Astrocyte (in vitro differentiated cells and primary cell): ENCODE measurements at regions not wholly inside any gene's neighbourhood (a gene's known extent, or its start where the extent isn't known, plus 50 kb on each side); places are given as distances from the start of the nearest gene placed in this dataset.

ENCODE experiments used
- CTCF ChIP-seq: IDR thresholded peaks from 2 replicates; pipeline ENCODE4 v1.5.1; 2011; ENCODE audit warnings: low read depth, mild to moderate bottlenecking, inconsistent platforms, low read length, moderate library complexity; ENCODE audit not compliant: insufficient read depth
- EZH2 ChIP-seq: IDR thresholded peaks from 2 replicates; pipeline ENCODE4 v1.6.1; 2012; ENCODE audit warnings: mild to moderate bottlenecking, low read length, inconsistent platforms; ENCODE audit not compliant: insufficient read depth

DNA sequence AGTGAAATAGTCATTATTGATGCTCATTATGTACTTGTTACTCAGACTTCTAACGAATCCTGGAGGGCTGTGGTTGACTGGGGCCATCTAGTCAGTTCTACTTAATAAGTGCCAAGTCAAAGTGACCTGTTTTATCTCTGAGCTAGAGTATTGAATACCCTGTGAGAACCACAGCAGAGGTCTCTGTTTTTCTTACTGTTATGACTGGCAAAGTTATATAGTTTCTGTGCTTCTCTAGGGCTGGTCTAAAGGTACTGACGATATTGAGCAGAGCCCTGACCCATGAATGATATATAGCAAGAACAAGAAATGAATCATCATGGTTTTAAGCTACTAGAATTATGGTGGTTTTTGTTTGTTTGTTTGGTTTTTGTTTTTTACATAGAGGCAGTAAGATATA, 555.8 kb downstream of the PLA2G4A start:
- TF ChIP-seq CTCF (no peak), EZH2 (no peak)
